ENCODE measurements at regions not wholly inside any gene's neighbourhood (a gene's known extent, or its start where the extent isn't known, plus 50 kb on each side); places are given as distances from the start of the nearest gene placed in this dataset.

DNA sequence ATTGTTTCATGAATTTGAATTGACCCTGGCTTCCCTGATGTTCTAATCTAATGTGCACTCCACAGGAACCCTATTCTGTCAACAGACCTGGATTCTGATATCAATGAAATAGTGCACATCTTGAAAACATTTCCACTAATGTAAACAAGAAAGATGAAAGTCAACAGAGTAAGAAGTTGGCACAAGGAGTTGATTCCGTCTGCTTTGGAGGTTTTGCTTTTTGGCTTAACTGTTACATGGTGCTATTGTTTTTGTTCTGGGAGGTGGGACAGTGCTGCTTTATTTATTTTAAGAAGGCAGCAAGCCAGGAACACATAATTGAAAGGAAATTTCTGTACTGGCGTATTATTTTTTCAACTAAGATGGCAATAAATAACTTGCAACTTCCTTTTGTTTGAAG is 73.3 kb downstream of the LEPR start:
- TF ChIP-seq EGR1 (IDR thresholded peaks at IDR 0.05; ENCODE audit: low read depth in 2 of 2) (no peak), RXRA (IDR thresholded peaks at IDR 0.05) (peak; percentile 47 to 79), JUND (IDR thresholded peaks at IDR 0.05) (no peak), SP1 (IDR thresholded peaks at IDR 0.05) (peak; percentile 38), FOXA2 (IDR thresholded peaks at IDR 0.05) (peak; percentile 95), YY1 (IDR thresholded peaks at IDR 0.05) (peak; percentile 53), HNF4A (conservative IDR thresholded peaks at IDR 0.05) (peak; percentile 31 to 35), RAD21 (IDR thresholded peaks at IDR 0.05) (peak; percentile 27 to 32), FOXA1 (IDR thresholded peaks at IDR 0.05) (peak; percentile 82)
- TF ChIP-seq, protein P1, sequence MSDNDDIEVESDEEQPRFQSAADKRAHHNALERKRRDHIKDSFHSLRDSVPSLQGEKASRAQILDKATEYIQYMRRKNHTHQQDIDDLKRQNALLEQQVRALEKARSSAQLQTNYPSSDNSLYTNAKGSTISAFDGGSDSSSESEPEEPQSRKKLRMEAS (IDR thresholded peaks at IDR 0.05) = peak; percentile 25
- no peaks in the 10 kb centered on the region for H3K27me3 ChIP-seq (ENCODE audit: control insufficient read depth in 4 of 4, insufficient read depth in 4 of 4, low read length in 3 of 4)
- no peak overlapping the region for H3K9ac ChIP-seq (ENCODE audit: low read depth in 1 of 2, low read length in 2 of 2)
- H3K4me3 ChIP-seq (ENCODE audit: low read depth in 1 of 3, low read length in 3 of 3) = no peak overlapping the region
- no peaks in the 10 kb centered on the region for H3K9me3 ChIP-seq (ENCODE audit: control insufficient read depth in 4 of 4, low read length in 3 of 4)
- DNase-seq (ENCODE audit: low spot score) = no peak
- peaks cover 0 to 8% (median under 1%) of the 10 kb centered on the region in 4 donors for H3K4me1 ChIP-seq (ENCODE audit: control insufficient read depth in 4 of 4, insufficient read depth in 4 of 4, low read length in 3 of 4)
- H3K27ac ChIP-seq (ENCODE audit: low read depth in 1 of 2, low read length in 2 of 2) = no peak overlapping the region
- no peaks in the 10 kb centered on the region for H3K36me3 ChIP-seq (ENCODE audit: control insufficient read depth in 4 of 4, insufficient read depth in 3 of 4, low read depth in 1 of 4, low read length in 3 of 4)
- WGBS = 18% methylated on average over 2 of the region's 2 CpGs

DNA sequence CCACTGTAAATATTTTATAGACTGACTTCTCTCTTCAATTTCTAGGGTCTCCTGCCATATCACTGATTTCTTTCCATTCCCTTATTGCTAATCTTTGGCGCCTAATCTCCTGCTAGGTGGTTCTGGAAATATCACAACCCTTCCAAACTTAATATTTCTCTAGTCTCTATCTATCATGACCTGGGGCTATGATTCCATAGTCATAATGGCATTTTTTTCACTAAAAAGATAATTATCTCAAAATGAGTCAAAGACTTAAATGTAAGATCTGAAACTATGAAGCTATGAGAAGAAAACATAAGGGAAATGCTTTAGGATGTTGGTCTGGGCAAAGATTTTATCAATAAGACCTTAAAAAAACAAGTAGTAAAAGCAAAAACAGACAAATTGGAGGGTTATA is 74.2 kb downstream of the LEPR start:
- H3K9me3 ChIP-seq (ENCODE audit: control insufficient read depth in 4 of 4, low read length in 3 of 4) = no peaks in the 10 kb centered on the region
- H3K4me1 ChIP-seq (ENCODE audit: control insufficient read depth in 4 of 4, insufficient read depth in 4 of 4, low read length in 3 of 4) = peaks cover 0 to 8% (median under 1%) of the 10 kb centered on the region in 4 donors
- WGBS = 93% methylated on average over 1 of the region's 1 CpG
- H3K27ac ChIP-seq (ENCODE audit: low read depth in 1 of 2, low read length in 2 of 2) = no peak overlapping the region
- H3K27me3 ChIP-seq (ENCODE audit: control insufficient read depth in 4 of 4, insufficient read depth in 4 of 4, low read length in 3 of 4) = no peaks in the 10 kb centered on the region
- no peak overlapping the region for H3K4me3 ChIP-seq (ENCODE audit: low read depth in 1 of 3, low read length in 3 of 3)
- no peak for DNase-seq (ENCODE audit: low spot score)
- no peak for TF ChIP-seq RXRA (IDR thresholded peaks at IDR 0.05)
- TF ChIP-seq FOXA1 (IDR thresholded peaks at IDR 0.05) = no peak
- TF ChIP-seq, protein P2, sequence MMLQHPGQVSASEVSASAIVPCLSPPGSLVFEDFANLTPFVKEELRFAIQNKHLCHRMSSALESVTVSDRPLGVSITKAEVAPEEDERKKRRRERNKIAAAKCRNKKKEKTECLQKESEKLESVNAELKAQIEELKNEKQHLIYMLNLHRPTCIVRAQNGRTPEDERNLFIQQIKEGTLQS (IDR thresholded peaks at IDR 0.05) = no peak
- TF ChIP-seq HNF4G (IDR thresholded peaks at IDR 0.05) = no peak
- no peak for TF ChIP-seq NR2F2 (IDR thresholded peaks at IDR 0.05)
- no peak for TF ChIP-seq EGR1 (IDR thresholded peaks at IDR 0.05; ENCODE audit: low read depth in 2 of 2)
- no peak for TF ChIP-seq YY1 (IDR thresholded peaks at IDR 0.05)
- TF ChIP-seq FOXA2 (IDR thresholded peaks at IDR 0.05) = no peak
- TF ChIP-seq, protein P3, sequence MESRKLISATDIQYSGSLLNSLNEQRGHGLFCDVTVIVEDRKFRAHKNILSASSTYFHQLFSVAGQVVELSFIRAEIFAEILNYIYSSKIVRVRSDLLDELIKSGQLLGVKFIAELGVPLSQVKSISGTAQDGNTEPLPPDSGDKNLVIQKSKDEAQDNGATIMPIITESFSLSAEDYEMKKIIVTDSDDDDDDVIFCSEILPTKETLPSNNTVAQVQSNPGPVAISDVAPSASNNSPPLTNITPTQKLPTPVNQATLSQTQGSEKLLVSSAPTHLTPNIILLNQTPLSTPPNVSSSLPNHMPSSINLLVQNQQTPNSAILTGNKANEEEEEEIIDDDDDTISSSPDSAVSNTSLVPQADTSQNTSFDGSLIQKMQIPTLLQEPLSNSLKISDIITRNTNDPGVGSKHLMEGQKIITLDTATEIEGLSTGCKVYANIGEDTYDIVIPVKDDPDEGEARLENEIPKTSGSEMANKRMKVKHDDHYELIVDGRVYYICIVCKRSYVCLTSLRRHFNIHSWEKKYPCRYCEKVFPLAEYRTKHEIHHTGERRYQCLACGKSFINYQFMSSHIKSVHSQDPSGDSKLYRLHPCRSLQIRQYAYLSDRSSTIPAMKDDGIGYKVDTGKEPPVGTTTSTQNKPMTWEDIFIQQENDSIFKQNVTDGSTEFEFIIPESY (IDR thresholded peaks at IDR 0.05) = no peak
- no peak for TF ChIP-seq JUND (IDR thresholded peaks at IDR 0.05)
- TF ChIP-seq, protein P1 (IDR thresholded peaks at IDR 0.05) = no peak
- no peak for TF ChIP-seq TAF1 (conservative IDR thresholded peaks at IDR 0.05)
- H3K9ac ChIP-seq (ENCODE audit: low read depth in 1 of 2, low read length in 2 of 2) = no peak overlapping the region
- H3K36me3 ChIP-seq (ENCODE audit: control insufficient read depth in 4 of 4, insufficient read depth in 3 of 4, low read depth in 1 of 4, low read length in 3 of 4) = no peaks in the 10 kb centered on the region

DNA sequence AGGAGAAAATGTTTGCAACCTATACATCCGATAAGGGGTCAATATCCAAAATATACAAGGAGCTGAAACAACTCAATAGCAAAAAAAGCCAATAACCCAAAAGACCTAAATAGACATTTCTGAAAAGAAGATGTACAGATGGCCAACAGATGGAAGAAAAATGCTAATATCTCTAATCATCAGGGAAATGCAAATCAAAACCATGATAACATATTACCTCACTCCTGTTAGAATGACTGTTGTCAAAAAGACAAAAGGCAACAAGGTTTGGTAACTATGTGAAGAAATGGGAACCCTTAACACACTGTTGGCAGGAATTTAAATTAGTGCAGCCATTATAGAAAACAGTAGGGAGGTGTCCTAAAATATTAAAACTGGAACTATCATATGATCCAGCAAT is 74.7 kb downstream of the LEPR start:
- Histone ChIP-seq H3K27ac (ENCODE audit: low read depth in 1 of 2, low read length in 2 of 2) (no peak overlapping the region), H3K9me3 (ENCODE audit: control insufficient read depth in 4 of 4, low read length in 3 of 4) (no peaks in the 10 kb centered on the region), H3K27me3 (ENCODE audit: control insufficient read depth in 4 of 4, insufficient read depth in 4 of 4, low read length in 3 of 4) (no peaks in the 10 kb centered on the region), H3K9ac (ENCODE audit: low read depth in 1 of 2, low read length in 2 of 2) (no peak overlapping the region), H3K4me3 (ENCODE audit: low read depth in 1 of 3, low read length in 3 of 3) (no peak overlapping the region), H3K4me1 (ENCODE audit: control insufficient read depth in 4 of 4, insufficient read depth in 4 of 4, low read length in 3 of 4) (peaks cover 0 to 8% (median 0%) of the 10 kb centered on the region in 4 donors), H3K36me3 (ENCODE audit: control insufficient read depth in 4 of 4, insufficient read depth in 3 of 4, low read depth in 1 of 4, low read length in 3 of 4) (no peaks in the 10 kb centered on the region)
- 100% methylated on average over 1 of the region's 1 CpG for WGBS
- no peak for DNase-seq (ENCODE audit: low spot score)
- TF ChIP-seq HNF4G (IDR thresholded peaks at IDR 0.05) = no peak
- TF ChIP-seq, protein P4, sequence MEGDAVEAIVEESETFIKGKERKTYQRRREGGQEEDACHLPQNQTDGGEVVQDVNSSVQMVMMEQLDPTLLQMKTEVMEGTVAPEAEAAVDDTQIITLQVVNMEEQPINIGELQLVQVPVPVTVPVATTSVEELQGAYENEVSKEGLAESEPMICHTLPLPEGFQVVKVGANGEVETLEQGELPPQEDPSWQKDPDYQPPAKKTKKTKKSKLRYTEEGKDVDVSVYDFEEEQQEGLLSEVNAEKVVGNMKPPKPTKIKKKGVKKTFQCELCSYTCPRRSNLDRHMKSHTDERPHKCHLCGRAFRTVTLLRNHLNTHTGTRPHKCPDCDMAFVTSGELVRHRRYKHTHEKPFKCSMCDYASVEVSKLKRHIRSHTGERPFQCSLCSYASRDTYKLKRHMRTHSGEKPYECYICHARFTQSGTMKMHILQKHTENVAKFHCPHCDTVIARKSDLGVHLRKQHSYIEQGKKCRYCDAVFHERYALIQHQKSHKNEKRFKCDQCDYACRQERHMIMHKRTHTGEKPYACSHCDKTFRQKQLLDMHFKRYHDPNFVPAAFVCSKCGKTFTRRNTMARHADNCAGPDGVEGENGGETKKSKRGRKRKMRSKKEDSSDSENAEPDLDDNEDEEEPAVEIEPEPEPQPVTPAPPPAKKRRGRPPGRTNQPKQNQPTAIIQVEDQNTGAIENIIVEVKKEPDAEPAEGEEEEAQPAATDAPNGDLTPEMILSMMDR (IDR thresholded peaks at IDR 0.05; ENCODE audit: low read depth, low read length, missing input control) = no peak
- TF ChIP-seq TAF1 (conservative IDR thresholded peaks at IDR 0.05) = no peak
- no peak for TF ChIP-seq RAD21 (IDR thresholded peaks at IDR 0.05)
- TF ChIP-seq, protein P2 (IDR thresholded peaks at IDR 0.05) = no peak
- no peak for TF ChIP-seq RXRA (IDR thresholded peaks at IDR 0.05)
- TF ChIP-seq JUND (IDR thresholded peaks at IDR 0.05) = no peak
- no peak for TF ChIP-seq NR2F2 (IDR thresholded peaks at IDR 0.05)
- TF ChIP-seq YY1 (IDR thresholded peaks at IDR 0.05) = no peak
- no peak for TF ChIP-seq FOXA2 (IDR thresholded peaks at IDR 0.05)
- no peak for TF ChIP-seq SP1 (IDR thresholded peaks at IDR 0.05)
- TF ChIP-seq, protein P5, sequence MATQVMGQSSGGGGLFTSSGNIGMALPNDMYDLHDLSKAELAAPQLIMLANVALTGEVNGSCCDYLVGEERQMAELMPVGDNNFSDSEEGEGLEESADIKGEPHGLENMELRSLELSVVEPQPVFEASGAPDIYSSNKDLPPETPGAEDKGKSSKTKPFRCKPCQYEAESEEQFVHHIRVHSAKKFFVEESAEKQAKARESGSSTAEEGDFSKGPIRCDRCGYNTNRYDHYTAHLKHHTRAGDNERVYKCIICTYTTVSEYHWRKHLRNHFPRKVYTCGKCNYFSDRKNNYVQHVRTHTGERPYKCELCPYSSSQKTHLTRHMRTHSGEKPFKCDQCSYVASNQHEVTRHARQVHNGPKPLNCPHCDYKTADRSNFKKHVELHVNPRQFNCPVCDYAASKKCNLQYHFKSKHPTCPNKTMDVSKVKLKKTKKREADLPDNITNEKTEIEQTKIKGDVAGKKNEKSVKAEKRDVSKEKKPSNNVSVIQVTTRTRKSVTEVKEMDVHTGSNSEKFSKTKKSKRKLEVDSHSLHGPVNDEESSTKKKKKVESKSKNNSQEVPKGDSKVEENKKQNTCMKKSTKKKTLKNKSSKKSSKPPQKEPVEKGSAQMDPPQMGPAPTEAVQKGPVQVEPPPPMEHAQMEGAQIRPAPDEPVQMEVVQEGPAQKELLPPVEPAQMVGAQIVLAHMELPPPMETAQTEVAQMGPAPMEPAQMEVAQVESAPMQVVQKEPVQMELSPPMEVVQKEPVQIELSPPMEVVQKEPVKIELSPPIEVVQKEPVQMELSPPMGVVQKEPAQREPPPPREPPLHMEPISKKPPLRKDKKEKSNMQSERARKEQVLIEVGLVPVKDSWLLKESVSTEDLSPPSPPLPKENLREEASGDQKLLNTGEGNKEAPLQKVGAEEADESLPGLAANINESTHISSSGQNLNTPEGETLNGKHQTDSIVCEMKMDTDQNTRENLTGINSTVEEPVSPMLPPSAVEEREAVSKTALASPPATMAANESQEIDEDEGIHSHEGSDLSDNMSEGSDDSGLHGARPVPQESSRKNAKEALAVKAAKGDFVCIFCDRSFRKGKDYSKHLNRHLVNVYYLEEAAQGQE (IDR thresholded peaks at IDR 0.05) = no peak
